ENCODE measurements at regions not wholly inside any gene's neighbourhood (a gene's known extent, or its start where the extent isn't known, plus 50 kb on each side); places are given as distances from the start of the nearest gene placed in this dataset.
A peak's percentile ranks its signal among the peaks of the same experiment; 100 is the strongest.

GRCh38 chr7:45993621-45994020 is 72.5 kb upstream of the IGFBP3 start:
- H3K4me1 ChIP-seq (ENCODE audit: insufficient read depth, low read length) = no peaks in the 10 kb centered on the region
- no peak overlapping the region for H3K9ac ChIP-seq (ENCODE audit: low read length)
- DNase-seq (ENCODE audit: low read depth) (no peak), FAIRE-seq (no peak)
- TF ChIP-seq EZH2 (IDR thresholded peaks at IDR 0.05; ENCODE audit: insufficient read depth, low read length) (no peak), CTCF (IDR thresholded peaks at IDR 0.05; ENCODE audit: insufficient read depth, low read depth, low read length) (no peak)
- H3K36me3 ChIP-seq (ENCODE audit: insufficient read depth, low read length) = no peaks in the 10 kb centered on the region
- Mint-ChIP-seq H3K36me3 (ENCODE audit: low read depth, unreplicated experiment) (peaks cover 7% of the 10 kb centered on the region), H3K9me3 (ENCODE audit: unreplicated experiment) (peaks cover 19% of the 10 kb centered on the region), H3K4me1 (ENCODE audit: low read depth, unreplicated experiment) (peaks cover 27% of the 10 kb centered on the region), H3K4me3 (ENCODE audit: unreplicated experiment) (no peak overlapping the region), H3K27me3 (ENCODE audit: low read depth, unreplicated experiment) (no peaks in the 10 kb centered on the region), H3K27ac (ENCODE audit: unreplicated experiment) (peak overlapping the region; percentile 4)
- no peak overlapping the region for H3K4me3 ChIP-seq (ENCODE audit: insufficient read depth, low read depth, low read length)
- H3K27me3 ChIP-seq (ENCODE audit: insufficient read depth, low read length) = no peaks in the 10 kb centered on the region
- no peak overlapping the region for H3K27ac ChIP-seq (ENCODE audit: low read depth, low read length)
- peaks cover 3% of the 10 kb centered on the region for H3K9me3 ChIP-seq (ENCODE audit: insufficient read depth, low read depth, low read length)
- H3K4me2 ChIP-seq (ENCODE audit: low read length) = no peak overlapping the region
- H3K79me2 ChIP-seq (ENCODE audit: insufficient read depth, low read length) = no peaks in the 10 kb centered on the region
- H4K20me1 ChIP-seq (ENCODE audit: insufficient read depth, low read length) = no peaks in the 10 kb centered on the region
- no peak overlapping the region for H2AFZ ChIP-seq (ENCODE audit: low read depth, low read length)

- no peaks in the 10 kb centered on the region for H3K36me3 ChIP-seq (ENCODE audit: insufficient read depth, low read length)
- H3K4me1 Mint-ChIP-seq (ENCODE audit: low read depth, unreplicated experiment) = peaks cover 28% of the 10 kb centered on the region
- H3K9ac ChIP-seq (ENCODE audit: low read length) = no peak overlapping the region
- no peak overlapping the region for H3K4me2 ChIP-seq (ENCODE audit: low read length)
- no peaks in the 10 kb centered on the region for H3K4me1 ChIP-seq (ENCODE audit: insufficient read depth, low read length)
- peaks cover 3% of the 10 kb centered on the region for H3K9me3 ChIP-seq (ENCODE audit: insufficient read depth, low read depth, low read length)
- no peak overlapping the region for H3K27ac Mint-ChIP-seq (ENCODE audit: unreplicated experiment)
- no peak overlapping the region for H2AFZ ChIP-seq (ENCODE audit: low read depth, low read length)
- no peaks in the 10 kb centered on the region for H3K79me2 ChIP-seq (ENCODE audit: insufficient read depth, low read length)
- H4K20me1 ChIP-seq (ENCODE audit: insufficient read depth, low read length) = no peaks in the 10 kb centered on the region
- peak; percentile 58 for FAIRE-seq
- H3K4me3 ChIP-seq (ENCODE audit: insufficient read depth, low read depth, low read length) = no peak overlapping the region
- no peak overlapping the region for H3K4me3 Mint-ChIP-seq (ENCODE audit: unreplicated experiment)
- H3K36me3 Mint-ChIP-seq (ENCODE audit: low read depth, unreplicated experiment) = peaks cover 7% of the 10 kb centered on the region
- no peak for DNase-seq (ENCODE audit: low read depth)
- peaks cover 14% of the 10 kb centered on the region for H3K9me3 Mint-ChIP-seq (ENCODE audit: unreplicated experiment)
- no peaks in the 10 kb centered on the region for H3K27me3 Mint-ChIP-seq (ENCODE audit: low read depth, unreplicated experiment)
- TF ChIP-seq EZH2 (IDR thresholded peaks at IDR 0.05; ENCODE audit: insufficient read depth, low read length) (no peak), CTCF (IDR thresholded peaks at IDR 0.05; ENCODE audit: insufficient read depth, low read depth, low read length) (no peak)
- H3K27ac ChIP-seq (ENCODE audit: low read depth, low read length) = no peak overlapping the region
- H3K27me3 ChIP-seq (ENCODE audit: insufficient read depth, low read length) = no peaks in the 10 kb centered on the region
Observed at GRCh38 chr7:45992826-45993225, 71.8 kb upstream of the IGFBP3 start.

- H3K27me3 Mint-ChIP-seq (ENCODE audit: low read depth, unreplicated experiment) = no peaks in the 10 kb centered on the region
- no peaks in the 10 kb centered on the region for H3K79me2 ChIP-seq (ENCODE audit: insufficient read depth, low read length)
- no peak for FAIRE-seq
- H2AFZ ChIP-seq (ENCODE audit: low read depth, low read length) = no peak overlapping the region
- no peak overlapping the region for H3K4me3 Mint-ChIP-seq (ENCODE audit: unreplicated experiment)
- H3K27ac Mint-ChIP-seq (ENCODE audit: unreplicated experiment) = no peak overlapping the region
- no peak for TF ChIP-seq EZH2 (IDR thresholded peaks at IDR 0.05; ENCODE audit: insufficient read depth, low read length)
- TF ChIP-seq CTCF (IDR thresholded peaks at IDR 0.05; ENCODE audit: insufficient read depth, low read depth, low read length) = no peak
- no peaks in the 10 kb centered on the region for H3K9me3 Mint-ChIP-seq (ENCODE audit: unreplicated experiment)
- H3K36me3 ChIP-seq (ENCODE audit: insufficient read depth, low read length) = no peaks in the 10 kb centered on the region
- peaks cover 28% of the 10 kb centered on the region for H3K4me1 Mint-ChIP-seq (ENCODE audit: low read depth, unreplicated experiment)
- DNase-seq (ENCODE audit: low read depth) = no peak
- peaks cover 3% of the 10 kb centered on the region for H3K9me3 ChIP-seq (ENCODE audit: insufficient read depth, low read depth, low read length)
- H3K4me3 ChIP-seq (ENCODE audit: insufficient read depth, low read depth, low read length) = no peak overlapping the region
- no peaks in the 10 kb centered on the region for H4K20me1 ChIP-seq (ENCODE audit: insufficient read depth, low read length)
- no peaks in the 10 kb centered on the region for H3K27me3 ChIP-seq (ENCODE audit: insufficient read depth, low read length)
- no peaks in the 10 kb centered on the region for H3K4me1 ChIP-seq (ENCODE audit: insufficient read depth, low read length)
- H3K27ac ChIP-seq (ENCODE audit: low read depth, low read length) = no peak overlapping the region
- H3K36me3 Mint-ChIP-seq (ENCODE audit: low read depth, unreplicated experiment) = peaks cover 6% of the 10 kb centered on the region
- no peak overlapping the region for H3K9ac ChIP-seq (ENCODE audit: low read length)
- no peak overlapping the region for H3K4me2 ChIP-seq (ENCODE audit: low read length)
Observed at GRCh38 chr7:45990276-45990675, 69.2 kb upstream of the IGFBP3 start.
